ENCODE measurements at regions not wholly inside any gene's neighbourhood (a gene's known extent, or its start where the extent isn't known, plus 50 kb on each side); places are given as distances from the start of the nearest gene placed in this dataset.

DNA sequence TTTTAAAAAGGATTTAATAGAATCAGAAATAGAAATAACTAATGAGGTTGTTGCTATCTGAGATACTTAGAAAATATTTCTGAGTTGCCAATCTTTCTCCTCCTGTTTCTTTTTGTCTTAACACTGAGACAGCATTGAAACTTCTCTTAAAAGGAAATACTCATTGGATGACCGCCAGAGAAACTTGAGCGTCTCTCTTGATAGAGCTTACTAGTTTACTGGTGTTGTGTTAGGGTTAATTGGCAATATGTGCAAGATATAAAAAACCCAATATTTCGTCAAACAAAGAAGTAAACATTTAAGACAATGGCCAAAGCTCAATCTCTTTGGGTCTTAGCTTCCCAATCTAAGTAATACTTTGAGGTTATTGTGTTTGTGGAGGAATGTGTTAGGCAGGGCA lies 176.4 kb upstream of the CHD1 start:
- no peak overlapping the region for H2AFZ ChIP-seq (ENCODE audit: insufficient read depth, low read depth, low read length, poor library complexity, severe bottlenecking)

DNA sequence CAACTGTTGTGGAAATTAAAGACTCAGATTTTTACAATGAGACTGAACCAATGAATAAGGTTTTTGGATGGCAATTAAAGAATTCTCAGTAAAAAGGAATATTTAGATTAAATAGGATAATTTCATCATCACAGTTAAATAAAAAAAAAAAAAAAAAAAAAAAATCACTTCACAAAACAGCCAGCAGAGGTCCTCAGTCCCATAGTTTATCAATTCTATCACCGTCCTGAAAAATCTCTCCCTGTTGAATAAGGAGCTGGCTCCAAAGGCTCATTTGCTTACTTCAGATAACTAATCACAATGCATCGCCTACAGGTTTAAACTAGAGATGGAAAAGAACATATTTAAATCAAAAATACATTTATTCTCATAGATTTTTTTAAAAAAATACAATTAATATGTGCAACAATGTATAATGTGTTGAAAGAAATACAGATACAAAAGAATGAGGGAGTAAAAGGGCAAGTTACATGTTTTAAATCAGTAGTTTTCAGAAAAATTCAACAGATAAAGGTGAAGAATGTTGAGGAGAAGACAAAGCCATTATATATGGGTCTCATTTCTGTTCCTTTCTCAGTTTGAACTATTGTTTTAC lies 175.8 kb upstream of the CHD1 start:
- no peak overlapping the region for H3K4me3 ChIP-seq (replicated peaks in 1 of 3; ENCODE audit: low read depth in 2 of 3, low read length in 3 of 3)
- no peaks in the 10 kb centered on the region for H4K20me1 ChIP-seq (ENCODE audit: insufficient read depth, low read length)
- no peaks in the 10 kb centered on the region for H3K9me3 ChIP-seq (replicated peaks in 1 of 2; ENCODE audit: control insufficient read depth in 1 of 2, insufficient read depth in 1 of 2, low read length in 2 of 2)
- WGBS (ENCODE audit: insufficient coverage), result no CpG with 5 or more reads among the region's 2 CpGs
- intact Hi-C loops (cut with micrococcal nuclease), result loop anchor here in 1 of 2 donors (10.0 kb wide), 1 partner anchor 220 kb away; no protein-coding TSS in a partner anchor
- H3K27me3 Mint-ChIP-seq (ENCODE audit: low read depth in 3 of 3), result peaks cover 2 to 6% (median 2%) of the 10 kb centered on the region in 3 donors
- no peaks in the 10 kb centered on the region for H3K9me3 Mint-ChIP-seq
- DNase-seq, result peak; percentile 1 to 46 (median 25)
- no peak overlapping the region for H2AFZ ChIP-seq (ENCODE audit: insufficient read depth, low read depth, low read length, poor library complexity, severe bottlenecking)
- H3K27me3 ChIP-seq (ENCODE audit: control insufficient read depth in 2 of 2, insufficient read depth in 2 of 2, low read length in 2 of 2), result peaks cover 0 to 6% of the 10 kb centered on the region in 2 donors
- H3K36me3 Mint-ChIP-seq, result no peaks in the 10 kb centered on the region
- no peak overlapping the region for H3K4me2 ChIP-seq (replicated peaks; ENCODE audit: extremely low read depth, low read length, poor library complexity, severe bottlenecking)
- peaks cover 3% of the 10 kb centered on the region for H3K4me1 Mint-ChIP-seq
- H3K4me3 Mint-ChIP-seq, result no peak overlapping the region
- no peak overlapping the region for H3K9ac ChIP-seq (ENCODE audit: insufficient read depth, low read length, poor library complexity, severe bottlenecking)
- no peak overlapping the region for H3K27ac Mint-ChIP-seq
- H3K4me1 ChIP-seq (ENCODE audit: control insufficient read depth in 1 of 2, insufficient read depth in 2 of 2, low read length in 2 of 2), result no peaks in the 10 kb centered on the region
- H3K27ac ChIP-seq (ENCODE audit: low read depth in 1 of 2, low read length in 2 of 2), result no peak overlapping the region
- H3K79me2 ChIP-seq (ENCODE audit: insufficient read depth, low read length), result no peaks in the 10 kb centered on the region
- H3K36me3 ChIP-seq (replicated peaks in 1 of 2; ENCODE audit: control insufficient read depth in 1 of 2, insufficient read depth in 2 of 2, low read length in 2 of 2), result no peaks in the 10 kb centered on the region
- TF ChIP-seq, protein P1, sequence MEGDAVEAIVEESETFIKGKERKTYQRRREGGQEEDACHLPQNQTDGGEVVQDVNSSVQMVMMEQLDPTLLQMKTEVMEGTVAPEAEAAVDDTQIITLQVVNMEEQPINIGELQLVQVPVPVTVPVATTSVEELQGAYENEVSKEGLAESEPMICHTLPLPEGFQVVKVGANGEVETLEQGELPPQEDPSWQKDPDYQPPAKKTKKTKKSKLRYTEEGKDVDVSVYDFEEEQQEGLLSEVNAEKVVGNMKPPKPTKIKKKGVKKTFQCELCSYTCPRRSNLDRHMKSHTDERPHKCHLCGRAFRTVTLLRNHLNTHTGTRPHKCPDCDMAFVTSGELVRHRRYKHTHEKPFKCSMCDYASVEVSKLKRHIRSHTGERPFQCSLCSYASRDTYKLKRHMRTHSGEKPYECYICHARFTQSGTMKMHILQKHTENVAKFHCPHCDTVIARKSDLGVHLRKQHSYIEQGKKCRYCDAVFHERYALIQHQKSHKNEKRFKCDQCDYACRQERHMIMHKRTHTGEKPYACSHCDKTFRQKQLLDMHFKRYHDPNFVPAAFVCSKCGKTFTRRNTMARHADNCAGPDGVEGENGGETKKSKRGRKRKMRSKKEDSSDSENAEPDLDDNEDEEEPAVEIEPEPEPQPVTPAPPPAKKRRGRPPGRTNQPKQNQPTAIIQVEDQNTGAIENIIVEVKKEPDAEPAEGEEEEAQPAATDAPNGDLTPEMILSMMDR (IDR thresholded peaks at IDR 0.05), result peak; percentile 83

More for the DNA sequence above, 176.4 kb upstream of the CHD1 start:
- Histone ChIP-seq H3K27me3 (ENCODE audit: control insufficient read depth in 2 of 2, insufficient read depth in 2 of 2, low read length in 2 of 2) (peaks cover 0 to 3% of the 10 kb centered on the region in 2 donors), H3K36me3 (replicated peaks in 1 of 2; ENCODE audit: control insufficient read depth in 1 of 2, insufficient read depth in 2 of 2, low read length in 2 of 2) (no peaks in the 10 kb centered on the region), H4K20me1 (ENCODE audit: insufficient read depth, low read length) (no peaks in the 10 kb centered on the region), H3K4me3 (replicated peaks in 1 of 3; ENCODE audit: low read depth in 2 of 3, low read length in 3 of 3) (no peak overlapping the region), H3K79me2 (ENCODE audit: insufficient read depth, low read length) (no peaks in the 10 kb centered on the region), H3K4me2 (replicated peaks; ENCODE audit: extremely low read depth, low read length, poor library complexity, severe bottlenecking) (no peak overlapping the region), H3K27ac (ENCODE audit: low read depth in 1 of 2, low read length in 2 of 2) (no peak overlapping the region), H3K4me1 (ENCODE audit: control insufficient read depth in 1 of 2, insufficient read depth in 2 of 2, low read length in 2 of 2) (no peaks in the 10 kb centered on the region), H3K9me3 (replicated peaks in 1 of 2; ENCODE audit: control insufficient read depth in 1 of 2, insufficient read depth in 1 of 2, low read length in 2 of 2) (no peaks in the 10 kb centered on the region), H3K9ac (ENCODE audit: insufficient read depth, low read length, poor library complexity, severe bottlenecking) (no peak overlapping the region)
- Mint-ChIP-seq H3K9me3 (no peaks in the 10 kb centered on the region), H3K27ac (no peak overlapping the region), H3K4me3 (peak overlapping the region in 1 of 2 donors; percentile 57), H3K27me3 (ENCODE audit: low read depth in 3 of 3) (peaks cover 2 to 3% (median 2%) of the 10 kb centered on the region in 3 donors), H3K4me1 (peaks cover 3% of the 10 kb centered on the region), H3K36me3 (no peaks in the 10 kb centered on the region)
- TF ChIP-seq, protein P1 (IDR thresholded peaks at IDR 0.05), result no peak
- intact Hi-C loops (cut with micrococcal nuclease), result loop anchor here in 1 of 2 donors (10.0 kb wide), 1 partner anchor 220 kb away; no protein-coding TSS in a partner anchor
- DNase-seq, result no peak
- WGBS (ENCODE audit: insufficient coverage), result no CpG with 5 or more reads among the region's 3 CpGs
